ENCODE measurements at regions not wholly inside any gene's neighbourhood (a gene's known extent, or its start where the extent isn't known, plus 50 kb on each side); places are given as distances from the start of the nearest gene placed in this dataset.
"Not testable (repeated sequence)": the region's sequence is repeated elsewhere in the genome, so short reads cannot be mapped to it uniquely, and the experiment has no call there.

DNA sequence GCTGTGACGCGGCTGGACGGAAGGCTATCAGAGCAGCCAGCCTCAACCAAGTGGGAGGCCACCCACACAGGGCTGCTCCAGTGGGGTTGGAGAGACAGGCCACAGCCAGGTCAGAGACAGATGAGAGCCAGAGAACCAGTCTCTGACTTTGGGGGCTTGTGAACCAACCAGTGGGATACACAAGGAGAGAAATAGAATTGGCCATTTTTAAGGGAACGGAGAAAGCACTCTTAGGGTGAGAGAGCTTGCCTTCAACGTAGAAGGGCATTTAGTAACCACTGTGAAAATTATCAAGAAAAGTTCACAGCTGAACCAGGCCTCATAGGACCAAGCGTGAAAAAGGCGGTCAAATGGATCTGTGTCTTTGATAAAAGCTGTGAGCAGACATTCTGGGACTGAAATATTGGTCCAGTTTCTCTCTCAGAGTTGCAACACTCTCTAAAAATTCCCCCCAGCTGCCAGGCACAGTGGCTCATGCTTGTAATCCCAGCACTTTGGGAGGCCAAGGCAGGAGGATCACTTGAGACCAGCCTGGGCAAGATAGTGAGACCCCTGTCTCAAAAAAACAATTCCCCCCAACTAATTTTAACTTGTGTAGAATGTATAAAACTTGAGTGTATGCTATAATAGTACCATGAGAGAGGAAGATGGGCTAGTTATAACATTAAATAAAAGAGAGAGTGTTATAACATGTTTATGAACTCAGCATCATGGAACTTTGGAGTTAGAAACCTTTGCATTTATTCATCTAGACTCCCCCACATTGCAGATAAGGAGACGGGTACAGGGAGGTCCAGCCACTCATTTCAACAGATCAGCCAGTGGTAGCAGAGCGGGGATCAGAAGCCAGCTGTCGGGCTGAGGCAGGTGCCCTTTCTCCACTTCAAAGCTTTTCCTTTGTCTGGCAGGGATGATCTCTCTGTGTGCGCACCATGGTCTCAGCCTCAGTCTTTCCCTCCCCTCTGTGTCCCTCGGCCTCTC is 132.2 kb downstream of the NPIPB11 start:
- not testable (repeated sequence) for DNase-seq (ENCODE audit: low read depth)

DNA sequence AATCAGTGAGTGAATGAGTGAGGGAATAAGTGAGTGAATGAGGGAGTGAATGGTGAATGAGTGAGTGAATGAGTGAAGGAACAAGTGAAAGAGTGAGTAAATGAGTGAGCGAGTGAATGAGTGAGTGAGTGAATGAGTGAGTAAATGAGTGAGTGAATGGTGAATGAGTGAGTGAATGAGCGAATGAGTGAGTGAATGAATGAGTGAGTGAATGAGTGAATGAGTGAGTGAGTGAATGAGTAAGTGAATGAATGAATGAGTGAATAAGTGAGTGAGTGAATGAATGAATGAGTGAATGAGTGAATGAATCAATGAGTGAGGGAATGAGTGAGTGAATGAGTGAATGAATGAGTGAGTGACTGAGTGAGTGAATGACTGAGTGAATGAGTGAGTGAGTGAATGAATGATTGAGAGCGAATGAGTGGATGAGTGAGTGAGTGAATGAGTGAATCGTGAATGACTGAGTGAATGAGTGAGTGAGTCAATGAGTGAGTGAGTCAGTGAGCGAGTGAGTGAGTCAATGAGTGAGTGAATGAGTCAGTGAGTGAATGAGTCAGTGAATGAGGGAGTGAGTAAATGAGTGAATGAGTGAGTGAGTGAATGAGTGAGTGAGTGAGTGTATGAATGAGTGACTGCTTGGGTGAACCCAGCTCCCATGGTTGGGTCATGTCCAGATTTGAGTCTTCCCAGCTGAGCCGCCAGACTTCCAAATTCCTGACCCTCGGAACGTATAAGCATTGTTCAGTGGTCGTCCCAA is 133.0 kb downstream of the NPIPB11 start:
- DNase-seq (ENCODE audit: low read depth), result not testable (repeated sequence)

DNA sequence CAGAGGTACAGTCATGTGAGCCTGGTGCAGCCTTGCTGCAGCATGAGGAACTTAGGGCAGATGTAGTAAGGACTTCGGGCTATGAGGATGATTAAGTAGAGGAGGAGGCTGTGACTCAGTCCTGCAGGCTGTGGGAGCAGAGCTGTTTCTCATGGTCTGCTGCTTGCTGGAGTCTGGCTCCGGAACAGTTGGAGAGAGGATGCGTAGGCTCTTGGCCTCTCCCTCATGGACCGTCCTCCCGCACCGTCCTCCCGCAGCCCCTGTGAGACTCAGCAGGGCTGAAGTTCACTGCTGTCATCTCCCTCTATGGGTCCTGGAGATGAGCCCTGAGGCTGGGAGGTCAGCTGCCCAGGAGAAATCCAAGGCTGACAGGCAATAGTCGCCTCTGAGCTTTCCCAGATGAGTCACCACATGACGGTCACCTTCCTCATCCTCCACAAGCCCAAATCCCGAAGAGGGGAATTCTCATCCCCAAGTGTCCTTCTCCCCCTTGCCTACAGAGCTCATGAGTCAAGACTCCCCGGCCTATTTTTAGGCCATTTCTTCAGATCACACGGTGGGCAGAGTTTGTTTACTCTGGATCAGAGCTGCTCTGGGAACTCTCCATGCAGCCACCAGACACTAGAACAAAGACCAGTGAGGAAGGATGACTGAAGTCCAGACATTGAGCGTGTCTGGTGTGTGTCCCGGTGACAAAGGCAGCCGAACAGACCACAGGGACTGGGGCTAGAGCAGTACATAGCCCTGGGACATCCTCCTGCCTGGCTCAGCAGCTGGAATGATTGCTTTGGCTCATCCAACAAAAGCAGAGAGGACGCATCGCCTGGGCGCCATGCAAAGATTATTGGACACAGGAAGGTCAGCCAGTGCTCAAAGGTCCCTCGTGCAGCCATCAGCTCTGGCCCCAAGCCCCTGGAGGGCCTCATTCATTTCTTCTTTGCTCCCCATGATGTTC is 134.5 kb downstream of the NPIPB11 start:
- DNase-seq (ENCODE audit: low read depth), result not testable (repeated sequence)

DNA sequence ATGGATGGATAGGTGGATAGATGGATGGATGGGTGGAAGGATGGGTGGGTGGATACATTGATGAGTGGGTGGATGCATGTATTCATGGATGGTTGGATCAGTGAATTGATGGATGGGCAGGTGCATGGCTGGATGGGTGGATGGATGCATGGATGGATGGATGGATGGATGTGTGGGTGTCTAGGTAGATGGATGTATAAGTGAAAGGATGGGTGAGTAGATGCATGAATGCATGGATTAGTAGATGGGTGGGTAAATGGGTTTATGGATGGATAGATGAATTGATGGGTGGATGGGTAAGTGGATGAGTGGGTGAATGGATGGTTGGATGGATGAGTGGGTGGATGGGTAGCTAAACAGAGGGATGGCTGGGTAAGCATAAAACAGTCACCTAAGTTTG is 135.6 kb downstream of the NPIPB11 start:
- not testable (repeated sequence) for DNase-seq (ENCODE audit: low read depth)

- DNase-seq (ENCODE audit: low read depth), result not testable (repeated sequence)
Measured at GRCh38 chr16:29270033-29270432, 136.5 kb downstream of the NPIPB11 start.

GRCh38 chr16:29269192-29269811 is 137.2 kb downstream of the NPIPB11 start:
- DNase-seq (ENCODE audit: low read depth), result not testable (repeated sequence)

DNA sequence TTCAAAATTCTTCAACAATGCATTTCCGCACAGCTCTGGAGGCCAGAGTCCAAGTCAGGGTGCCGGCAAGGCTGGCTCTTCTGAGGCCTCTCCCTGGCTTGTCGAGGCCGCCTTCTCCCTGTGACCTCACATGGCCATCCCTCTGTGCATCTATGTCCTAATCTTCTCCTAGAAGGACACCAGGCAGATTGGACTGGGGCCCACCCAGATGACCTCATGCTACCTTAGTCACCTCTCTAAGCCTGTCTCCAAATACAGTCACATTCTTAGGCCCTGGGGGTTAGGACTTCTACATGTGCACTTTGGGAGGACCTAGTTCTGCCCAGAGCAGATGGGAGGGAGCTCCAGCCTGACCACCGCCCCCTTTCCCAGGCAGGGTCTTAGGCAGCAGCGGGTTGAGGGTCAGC is 137.7 kb downstream of the NPIPB11 start:
- DNase-seq (ENCODE audit: low read depth), result not testable (repeated sequence)

DNA sequence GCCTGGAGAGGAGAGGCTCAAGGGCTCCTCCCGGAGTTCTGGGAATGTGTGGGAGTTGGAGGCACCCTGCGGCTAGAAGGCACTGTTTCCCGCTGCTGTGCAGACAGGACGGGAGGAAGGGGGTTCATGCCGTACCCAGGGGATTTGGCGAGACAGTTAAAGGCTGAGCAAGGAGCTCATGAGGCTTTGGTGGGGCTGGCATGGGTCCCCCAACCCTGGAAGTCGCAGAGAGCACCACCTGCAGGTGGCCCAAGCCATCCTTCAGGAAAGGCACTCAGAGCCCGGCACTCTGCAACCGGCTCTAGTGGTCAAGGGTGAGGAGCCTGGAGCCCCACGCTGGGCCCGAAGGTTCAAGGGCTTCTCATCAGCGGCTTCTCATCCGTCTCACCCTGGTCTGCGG is 138.2 kb downstream of the NPIPB11 start:
- not testable (repeated sequence) for DNase-seq (ENCODE audit: low read depth)

GRCh38 chr16:29267891-29268290 is 138.6 kb downstream of the NPIPB11 start:
- DNase-seq (ENCODE audit: low read depth), result not testable (repeated sequence)

- not testable (repeated sequence) for DNase-seq (ENCODE audit: low read depth)
Measured at GRCh38 chr16:29267055-29267619, 139.4 kb downstream of the NPIPB11 start.

DNA sequence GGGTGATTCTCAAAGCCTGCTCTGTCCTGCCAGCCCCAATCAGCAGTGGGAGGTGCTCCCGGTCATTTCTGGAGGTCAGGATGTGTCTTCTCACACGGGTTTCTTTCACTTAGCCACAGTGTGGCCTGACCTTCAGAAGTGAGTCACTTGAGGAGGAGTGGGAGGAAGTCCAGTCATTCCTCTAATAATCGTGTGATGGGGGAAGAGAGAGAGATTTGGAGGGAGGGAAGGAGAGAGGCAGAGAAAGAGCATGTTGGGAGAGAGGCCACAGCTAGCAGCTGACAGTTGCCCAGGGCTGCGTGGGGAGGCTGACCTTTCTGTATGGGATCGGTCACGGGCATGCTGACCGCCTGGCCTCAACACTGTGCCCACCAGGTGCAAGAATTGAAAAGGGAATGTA is 139.9 kb downstream of the NPIPB11 start:
- not testable (repeated sequence) for DNase-seq (ENCODE audit: low read depth)

- not testable (repeated sequence) for DNase-seq (ENCODE audit: low read depth)
Measured at GRCh38 chr16:29265255-29265853, 141.2 kb downstream of the NPIPB11 start.

DNA sequence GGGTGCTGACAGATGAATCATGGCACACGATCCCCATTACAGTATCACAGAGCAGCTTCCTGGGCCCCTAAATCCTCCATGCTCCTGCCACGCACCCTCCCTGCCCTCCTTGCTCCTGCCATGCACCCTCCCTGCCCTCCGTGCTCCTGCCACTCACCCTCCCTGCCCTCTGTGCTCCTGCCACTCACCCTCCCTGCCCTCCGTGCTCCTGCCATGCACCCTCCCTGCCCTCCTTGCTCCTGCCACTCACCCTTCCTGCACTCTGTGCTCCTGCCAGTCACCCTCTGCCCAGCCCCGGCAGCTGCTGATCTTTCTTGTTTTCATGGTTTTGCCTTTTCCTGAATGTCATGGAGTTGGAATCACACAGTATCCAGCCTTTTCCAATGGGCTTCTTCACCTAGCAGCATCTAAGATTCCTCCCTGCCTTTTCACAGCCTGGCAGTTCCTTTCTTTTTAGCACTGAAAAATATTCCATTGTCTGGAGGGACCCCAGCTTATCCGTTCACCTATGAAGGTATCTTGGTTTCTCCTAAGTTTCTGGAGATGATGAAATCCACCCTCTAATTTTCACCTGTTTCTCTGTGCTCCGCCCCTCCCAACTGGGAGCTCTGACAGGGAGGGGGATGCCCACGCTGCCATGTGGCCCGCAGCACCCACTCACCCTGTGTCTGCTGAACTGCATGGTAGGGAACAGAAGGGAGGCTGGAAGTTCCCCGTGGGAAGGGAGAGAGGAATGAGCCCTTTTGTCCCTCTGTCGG is 142.3 kb downstream of the NPIPB11 start:
- DNase-seq (ENCODE audit: low read depth), result not testable (repeated sequence)

- not testable (repeated sequence) for DNase-seq (ENCODE audit: low read depth)
Measured at GRCh38 chr16:29262725-29263124, 143.8 kb downstream of the NPIPB11 start.

DNA sequence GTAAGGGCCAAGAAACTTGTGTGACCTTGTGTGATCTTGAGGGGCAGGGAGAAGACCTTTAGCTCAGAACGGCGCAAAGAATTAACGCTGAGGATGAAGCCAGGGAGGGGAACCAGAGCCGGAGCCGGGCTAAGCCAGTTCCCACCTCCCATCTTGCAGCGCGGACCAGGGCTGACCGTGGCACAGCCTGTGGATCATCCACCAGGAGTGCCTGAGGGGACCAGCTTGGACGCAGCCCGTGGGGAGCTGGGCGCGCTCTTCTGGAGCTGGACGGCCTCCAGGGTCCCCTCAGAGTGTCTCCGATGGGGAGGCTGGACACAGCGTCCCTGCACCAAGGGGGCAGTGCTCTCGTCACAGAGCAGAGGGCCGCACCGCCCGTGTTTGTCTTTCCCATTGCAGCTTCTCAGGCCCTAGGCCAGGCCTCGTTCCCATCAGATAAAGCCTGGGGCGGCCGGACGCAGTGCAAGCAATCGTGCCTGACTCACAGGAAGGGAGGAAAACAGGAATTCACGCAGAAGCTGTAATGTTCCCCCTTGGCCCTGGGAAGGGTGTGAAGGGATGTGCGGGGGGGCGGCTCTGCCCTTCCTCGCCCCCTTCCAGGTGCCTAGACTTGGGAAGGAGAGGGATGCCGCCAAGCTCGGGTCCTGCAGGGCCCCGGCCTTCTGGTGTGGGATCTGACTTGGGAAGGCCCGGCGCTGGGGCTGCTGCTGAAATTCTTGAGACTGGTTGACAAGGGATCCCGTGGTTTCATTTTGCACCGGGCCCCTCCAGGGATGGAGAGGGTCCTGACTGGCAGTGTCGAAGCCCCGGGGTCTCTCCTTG is 144.9 kb downstream of the NPIPB11 start:
- DNase-seq (ENCODE audit: low read depth), result not testable (repeated sequence)

GRCh38 chr16:29260683-29261426 is 145.7 kb downstream of the NPIPB11 start:
- not testable (repeated sequence) for DNase-seq (ENCODE audit: low read depth)

GRCh38 chr16:29259635-29260457 is 146.7 kb downstream of the NPIPB11 start:
- not testable (repeated sequence) for DNase-seq (ENCODE audit: low read depth)
